Erythroblast (primary cell): ENCODE measurements at regions not wholly inside any gene's neighbourhood (a gene's known extent, or its start where the extent isn't known, plus 50 kb on each side); places are given as distances from the start of the nearest gene placed in this dataset.

Experiments
- GATA1 ChIP-seq: IDR thresholded peaks from 2 replicates; pipeline ENCODE4 v1.6.1; 2011; ENCODE audit warnings: low read depth, mild to moderate bottlenecking, control low read depth, low read length, moderate library complexity
- POLR2A ChIP-seq: IDR thresholded peaks from 2 replicates; pipeline ENCODE4 v1.6.1; 2011; ENCODE audit warnings: mild to moderate bottlenecking, low read length

- TF ChIP-seq POLR2A: no peak
- TF ChIP-seq GATA1: no peak
Measured at GRCh38 chr3:148493631-148494030, 204.1 kb upstream of the AGTR1 start.
